Stimulated activated CD4-positive, alpha-beta T cell treated with anti-CD3 and anti-CD28 coated beads, Interleukin-4, amount 100 ng/mL, for 4 hours (primary cell): ENCODE measurements at regions not wholly inside any gene's neighbourhood (a gene's known extent, or its start where the extent isn't known, plus 50 kb on each side); places are given as distances from the start of the nearest gene placed in this dataset.
A peak's percentile ranks its signal among the peaks of the same experiment; 100 is the strongest.

Experiments used
- DNase-seq, 2 experiments: peaks; one replicate each; pipeline ENCODE4 v3.0.0-alpha.2; 2020

DNA sequence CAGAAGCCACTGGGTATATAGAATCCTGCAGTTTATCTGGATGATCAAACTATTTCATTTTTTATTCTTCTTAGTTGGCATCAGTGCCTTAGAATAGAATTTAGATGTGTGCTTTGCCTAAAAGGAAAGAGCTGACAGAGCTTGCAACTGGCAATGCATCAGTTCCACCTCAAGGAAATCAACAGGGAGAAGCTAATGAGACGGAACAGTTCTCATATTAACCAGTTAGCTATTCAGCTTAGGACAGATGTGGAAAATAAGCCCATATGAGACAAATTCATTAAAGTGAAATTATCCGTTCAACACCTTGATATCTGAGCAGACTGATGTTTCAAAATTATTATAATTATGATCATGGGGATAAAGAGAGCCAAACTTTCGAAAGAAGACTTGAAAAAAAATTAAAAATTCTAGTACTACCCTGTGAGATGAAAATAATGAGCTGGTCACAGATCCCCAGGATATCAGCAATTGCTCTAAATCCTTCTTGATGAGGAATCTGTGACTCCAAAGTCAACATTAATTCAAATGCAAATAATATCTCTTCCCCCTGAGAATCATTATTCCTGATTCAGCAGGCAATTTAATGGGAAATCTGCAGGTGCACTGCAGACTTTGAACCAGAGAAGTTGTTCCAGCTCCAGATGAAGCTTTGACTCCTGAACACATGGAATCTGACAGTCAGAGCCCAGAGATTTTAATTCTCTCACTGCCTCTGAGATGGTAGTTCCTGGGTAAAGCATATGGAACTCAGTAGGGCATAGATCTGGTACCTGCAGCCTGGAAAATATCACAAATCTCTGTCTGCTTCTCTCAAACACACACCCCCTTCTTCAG lies 486.8 kb downstream of the FOXO1 start:
- DNase-seq: no peak

- no peak for DNase-seq
These were observed 485.7 kb downstream of the FOXO1 start for GRCh38 chr13:40180776-40181175.

GRCh38 chr13:40181203-40181845 lies 485.1 kb downstream of the FOXO1 start:
- DNase-seq: no peak

DNA sequence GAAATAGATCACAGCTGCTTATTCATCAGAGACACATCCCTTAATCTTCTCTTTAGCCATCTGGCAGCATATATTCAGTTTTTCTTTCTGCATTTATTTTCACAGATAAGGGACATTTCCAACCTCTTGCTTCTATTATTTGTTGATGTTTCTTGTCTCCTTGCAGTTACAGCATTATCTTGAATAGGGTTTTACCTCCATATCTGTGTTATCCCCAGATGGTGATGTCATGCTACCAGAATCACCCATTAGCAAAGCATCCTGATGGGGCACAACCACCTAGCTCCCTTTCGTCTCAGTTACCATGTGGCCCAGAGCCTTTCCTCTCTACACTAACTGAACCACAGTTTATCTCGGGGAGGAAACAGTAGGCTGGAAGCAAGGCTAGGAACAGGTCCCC lies 483.9 kb downstream of the FOXO1 start:
- DNase-seq: no peak

GRCh38 chr13:40185414-40185813 lies 481.0 kb downstream of the FOXO1 start:
- no peak for DNase-seq

DNA sequence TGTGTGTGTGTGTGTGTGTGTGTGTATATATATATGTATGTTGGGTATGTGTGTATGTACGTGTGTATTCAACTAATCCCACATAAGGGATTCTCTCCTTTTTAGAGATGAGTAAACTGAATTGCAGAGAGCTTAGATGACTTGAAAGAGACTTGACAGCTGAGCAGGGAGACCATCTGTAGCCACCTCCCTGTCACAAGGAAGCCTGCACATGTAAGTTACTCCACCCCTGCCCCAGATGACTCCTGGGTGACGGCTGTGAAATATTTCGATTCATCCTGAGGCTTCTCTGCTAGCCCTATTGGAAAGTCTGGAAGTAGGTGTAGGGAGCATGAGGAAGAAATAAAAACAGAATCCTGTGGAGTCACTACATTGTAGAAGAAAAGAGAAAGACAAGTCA lies 480.4 kb downstream of the FOXO1 start:
- no peak for DNase-seq

GRCh38 chr13:40186626-40187323 lies 479.7 kb downstream of the FOXO1 start:
- DNase-seq: peak in 1 of 2 experiments; percentile 21

DNA sequence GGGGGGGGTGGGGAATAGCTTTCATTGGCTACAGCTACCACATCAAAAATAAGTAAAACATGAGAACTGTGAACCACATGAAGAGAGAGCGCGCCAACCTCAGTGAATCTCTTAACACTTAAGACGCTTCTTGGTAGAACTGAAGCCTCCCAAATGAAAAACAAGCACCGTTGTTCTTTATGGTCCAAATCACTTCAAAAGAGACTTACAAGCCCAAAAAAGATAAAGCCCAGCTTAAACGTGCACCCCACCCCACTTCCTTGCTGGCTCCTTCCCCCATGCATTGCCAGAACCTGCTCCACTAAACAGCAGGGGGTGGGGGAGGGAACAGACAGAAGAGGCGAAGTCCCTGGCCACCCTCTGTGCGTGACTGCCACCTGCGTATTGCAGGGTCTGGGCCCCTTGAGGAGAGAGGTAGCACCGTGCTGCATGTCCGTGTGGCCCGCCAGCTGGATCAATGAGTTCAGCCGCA lies 479.1 kb downstream of the FOXO1 start:
- DNase-seq: peak in 1 of 2 experiments; percentile 70

DNA sequence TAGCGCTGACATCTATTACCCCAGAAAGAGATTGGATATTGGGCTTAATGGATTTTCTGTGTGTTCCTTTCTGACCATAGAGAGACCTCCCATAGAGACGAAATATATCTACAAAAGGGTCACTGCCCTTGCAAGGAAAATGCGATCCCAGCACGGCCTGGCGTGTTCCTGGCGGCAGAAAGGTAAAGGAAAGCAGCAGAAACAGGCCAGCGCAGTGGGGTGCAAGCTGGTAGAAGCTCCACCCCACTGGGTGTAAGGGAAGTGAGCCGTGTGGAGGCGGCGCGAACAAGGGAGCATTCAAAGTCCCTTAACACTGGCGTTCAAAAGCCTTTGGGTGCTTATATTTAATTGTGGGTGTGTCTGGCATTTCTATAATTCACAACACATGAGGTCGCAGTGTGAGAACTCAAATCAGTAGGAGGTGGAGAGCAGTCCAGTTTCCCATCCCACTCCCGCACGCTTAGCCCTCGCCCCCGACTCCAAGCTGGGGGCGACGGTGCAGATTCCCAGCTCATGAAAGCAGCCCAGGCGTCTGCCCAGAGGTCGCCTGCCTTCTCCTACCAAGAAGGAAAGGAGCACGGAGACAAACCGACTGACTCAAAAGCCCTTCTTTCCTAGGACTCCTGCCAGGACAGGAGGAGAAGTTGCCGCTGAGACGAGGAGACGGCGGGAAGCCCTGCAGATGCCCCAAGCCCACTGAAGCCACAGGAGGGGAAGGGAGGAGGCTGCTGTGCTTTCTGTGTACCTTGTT lies 478.4 kb downstream of the FOXO1 start:
- DNase-seq: peak in 1 of 2 experiments; percentile 64

GRCh38 chr13:40189426-40189825 lies 477.0 kb downstream of the FOXO1 start:
- peak in 1 of 2 experiments; percentile 50 for DNase-seq

DNA sequence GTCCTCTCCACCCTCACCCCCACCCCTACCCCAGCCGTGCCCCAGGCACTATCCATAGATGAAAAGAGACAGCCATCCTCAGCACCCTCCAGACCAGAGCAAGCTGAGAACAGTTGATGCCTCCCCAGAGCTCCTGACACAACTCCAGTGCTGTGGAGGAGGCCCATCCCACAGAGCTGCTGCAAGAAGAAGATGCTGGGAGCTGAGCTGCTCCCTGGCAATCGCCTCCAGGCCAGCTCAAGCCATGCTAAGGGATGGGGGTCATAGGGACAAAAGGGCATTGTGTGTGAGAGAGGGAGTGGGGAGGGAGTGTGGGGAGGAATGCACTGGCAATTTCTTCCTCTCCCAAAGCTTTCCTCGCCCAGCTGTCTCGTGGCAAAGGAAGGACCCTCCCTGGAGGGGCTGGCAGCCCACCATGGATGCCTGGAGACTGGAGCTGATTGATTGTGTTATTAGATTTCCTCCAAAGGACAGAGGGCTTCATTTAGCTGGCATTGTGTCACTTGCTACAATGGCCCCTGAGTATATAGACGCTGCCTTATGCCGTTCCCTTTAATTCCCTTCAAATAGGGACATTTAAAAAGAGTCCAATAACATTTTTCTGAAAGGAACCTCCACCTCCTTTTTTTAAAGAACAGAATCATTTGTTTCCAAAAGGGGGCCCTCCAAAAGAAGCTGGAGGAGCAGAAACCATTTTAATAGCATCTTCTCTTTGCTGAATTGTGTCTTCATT lies 476.4 kb downstream of the FOXO1 start:
- no peak for DNase-seq

GRCh38 chr13:40190641-40191100 lies 475.8 kb downstream of the FOXO1 start:
- peak; percentile 44 to 74 for DNase-seq

GRCh38 chr13:40191186-40191980 lies 475.1 kb downstream of the FOXO1 start:
- DNase-seq: no peak

- no peak for DNase-seq
These were observed 474.0 kb downstream of the FOXO1 start for GRCh38 chr13:40192452-40192851.

DNA sequence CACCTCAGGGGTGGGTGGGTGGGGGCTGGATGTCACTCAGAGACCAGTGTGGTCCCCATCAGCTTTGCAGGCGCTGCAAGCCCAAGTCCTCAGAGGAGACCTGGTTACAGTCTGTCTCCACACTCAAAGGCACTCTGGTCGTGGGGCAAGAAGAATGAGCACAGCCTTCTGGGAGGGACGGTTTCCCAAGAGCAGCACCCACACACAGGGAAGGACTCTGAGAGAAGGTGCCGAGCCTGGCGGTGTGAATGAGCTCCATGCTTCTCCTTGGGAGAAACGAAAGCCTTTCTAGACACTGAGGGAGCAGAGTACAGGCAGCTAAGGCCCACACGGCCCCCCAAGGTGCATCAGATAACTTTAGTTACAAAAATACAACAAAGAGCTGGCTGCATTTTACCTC lies 473.6 kb downstream of the FOXO1 start:
- no peak for DNase-seq

- no peak for DNase-seq
These were observed 472.9 kb downstream of the FOXO1 start for GRCh38 chr13:40193286-40194223.

DNA sequence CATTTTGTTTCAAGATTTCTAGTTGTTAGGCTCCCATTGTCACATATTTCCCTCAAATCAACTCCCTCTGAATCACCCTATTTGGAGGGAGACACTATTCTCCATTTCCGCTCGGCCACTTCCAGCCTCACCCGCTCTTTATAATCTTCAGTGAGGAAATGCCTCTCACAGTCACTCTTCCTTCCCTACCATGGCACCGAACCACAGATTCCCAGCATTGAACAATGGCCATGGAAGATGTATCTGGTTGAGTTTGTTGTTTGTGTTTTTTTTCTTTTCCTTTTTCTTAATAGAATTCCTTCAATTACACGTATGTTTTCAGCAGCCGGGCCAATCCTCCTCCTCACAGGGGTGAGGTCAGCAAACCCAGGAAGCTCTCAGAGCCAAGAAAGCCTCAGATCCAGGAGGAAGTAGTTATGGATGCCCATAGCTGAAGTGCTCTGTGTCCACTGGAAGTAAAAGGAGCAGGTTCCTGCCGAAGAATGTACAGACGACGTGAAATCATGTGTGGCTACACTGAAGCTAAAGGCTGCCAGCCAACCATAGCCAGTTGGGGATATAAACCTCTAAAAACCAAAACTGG lies 472.1 kb downstream of the FOXO1 start:
- no peak for DNase-seq

GRCh38 chr13:40197049-40197448 lies 469.4 kb downstream of the FOXO1 start:
- DNase-seq: no peak

GRCh38 chr13:40197936-40198595 lies 468.4 kb downstream of the FOXO1 start:
- no peak for DNase-seq
